ENCODE measurements at regions not wholly inside any gene's neighbourhood (a gene's known extent, or its start where the extent isn't known, plus 50 kb on each side); places are given as distances from the start of the nearest gene placed in this dataset.

DNA sequence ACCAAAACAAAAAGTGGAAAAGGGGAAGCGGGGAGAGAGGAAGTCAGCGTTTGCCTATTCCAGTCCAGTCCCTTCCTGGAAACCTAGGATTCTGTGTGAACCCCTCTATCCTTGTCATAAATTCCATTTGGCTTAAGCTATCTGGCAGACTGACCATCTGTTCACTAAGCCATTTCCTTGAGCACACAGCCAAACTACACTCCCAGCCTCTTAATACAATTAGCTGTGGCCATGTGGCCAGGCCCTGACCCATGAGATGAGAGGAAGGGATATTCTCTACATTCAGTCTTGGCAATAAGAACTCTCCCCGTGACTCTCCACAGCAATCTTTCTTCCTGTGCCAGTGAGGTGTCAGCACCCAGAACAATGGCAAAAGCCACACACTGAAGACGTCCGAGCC, 424.8 kb downstream of the TLE1 start:
- no peak for DNase-seq (ENCODE audit: low spot score)
- in situ Hi-C loops (cut with MboI; ENCODE audit: low sequenced_read_pairs, unreplicated experiment) = no loop called here
- no peak for TF ChIP-seq CTCF (IDR thresholded peaks at IDR 0.05; ENCODE audit: borderline replicate concordance, control extremely low read depth, extremely low read depth, insufficient read depth, missing control alignments)

DNA sequence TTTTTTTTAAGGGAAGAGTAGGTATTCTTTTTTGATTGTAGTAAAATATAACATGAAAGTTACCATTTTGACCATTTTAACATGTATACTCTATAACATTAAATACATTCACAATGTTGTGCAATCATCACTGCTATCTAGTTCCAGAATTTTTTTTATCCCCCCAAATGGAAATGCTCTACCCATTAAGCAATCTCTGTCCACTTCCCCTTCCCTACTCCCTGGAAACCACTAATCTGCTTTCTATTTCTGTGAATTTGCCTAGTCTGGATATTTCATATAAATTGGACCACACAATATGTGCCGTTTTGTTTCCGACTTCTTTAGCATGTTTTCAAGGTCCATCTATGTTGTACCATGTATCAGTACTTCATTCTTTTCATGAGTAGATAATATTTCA, 429.5 kb downstream of the TLE1 start:
- no peak for TF ChIP-seq CTCF (IDR thresholded peaks at IDR 0.05; ENCODE audit: borderline replicate concordance, control extremely low read depth, extremely low read depth, insufficient read depth, missing control alignments)
- DNase-seq (ENCODE audit: low spot score) = no peak
- in situ Hi-C loops (cut with MboI; ENCODE audit: low sequenced_read_pairs, unreplicated experiment) = no loop called here

DNA sequence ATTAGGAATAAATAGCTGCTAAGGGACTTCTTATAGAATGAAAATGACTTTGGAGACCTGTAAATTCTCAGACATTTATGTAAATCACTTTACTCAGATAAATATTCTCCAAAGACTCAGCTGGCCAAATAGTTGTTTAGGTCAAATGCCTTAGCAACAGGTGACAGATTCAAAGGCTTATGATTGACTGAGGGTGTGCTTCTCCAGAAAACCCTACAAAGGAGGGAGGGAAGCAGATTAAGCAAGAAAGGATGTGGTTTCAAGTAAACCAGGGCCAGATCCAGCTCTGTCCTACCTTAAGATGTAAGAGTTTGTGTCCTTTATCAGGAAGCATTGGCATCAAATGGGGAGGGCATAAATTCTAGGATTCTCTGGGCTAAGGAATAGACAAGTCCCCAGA, 433.0 kb downstream of the TLE1 start:
- in situ Hi-C loops (cut with MboI; ENCODE audit: low sequenced_read_pairs, unreplicated experiment) = no loop called here
- DNase-seq (ENCODE audit: low spot score) = no peak
- TF ChIP-seq CTCF (IDR thresholded peaks at IDR 0.05; ENCODE audit: borderline replicate concordance, control extremely low read depth, extremely low read depth, insufficient read depth, missing control alignments) = no peak

DNA sequence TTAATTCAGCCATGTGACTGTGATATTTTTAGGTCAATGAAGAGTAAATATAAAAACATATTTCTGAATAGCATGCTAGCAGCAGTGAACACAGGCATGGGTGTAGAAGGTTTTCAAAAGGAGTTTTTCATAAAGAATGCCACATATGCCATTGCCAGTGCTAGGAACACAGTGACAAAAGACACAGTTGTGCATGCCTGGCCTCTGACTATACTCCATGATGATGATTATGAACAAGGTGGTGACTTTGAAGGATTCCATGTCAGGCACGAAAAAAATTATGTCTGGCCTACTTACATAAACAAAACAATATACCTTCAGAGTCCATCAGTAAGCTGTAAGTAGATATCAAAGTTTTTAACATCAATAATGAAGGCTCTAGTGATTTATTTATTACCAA, 438.7 kb downstream of the TLE1 start:
- in situ Hi-C loops (cut with MboI; ENCODE audit: low sequenced_read_pairs, unreplicated experiment) = no loop called here
- TF ChIP-seq CTCF (IDR thresholded peaks at IDR 0.05; ENCODE audit: borderline replicate concordance, control extremely low read depth, extremely low read depth, insufficient read depth, missing control alignments) = no peak
- no peak for DNase-seq (ENCODE audit: low spot score)

DNA sequence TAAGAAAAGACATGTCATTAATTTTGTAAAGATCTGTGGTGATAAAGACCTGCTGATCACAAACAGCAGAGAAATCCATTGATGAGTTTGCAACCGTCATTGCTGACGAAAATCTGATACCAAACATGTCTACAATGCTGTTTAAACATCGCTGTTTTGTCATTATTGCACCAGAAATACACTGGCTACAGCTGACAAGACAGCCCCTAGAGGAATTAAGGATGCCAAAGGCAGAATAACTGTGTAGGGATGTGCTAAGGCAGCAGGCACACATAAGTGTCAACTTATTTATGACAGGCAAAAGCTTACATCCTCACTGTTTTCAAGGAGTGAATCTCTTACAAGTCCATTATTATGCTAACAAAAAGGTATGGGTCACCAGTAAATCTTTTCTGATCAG, 439.3 kb downstream of the TLE1 start:
- no peak for DNase-seq (ENCODE audit: low spot score)
- TF ChIP-seq CTCF (IDR thresholded peaks at IDR 0.05; ENCODE audit: borderline replicate concordance, control extremely low read depth, extremely low read depth, insufficient read depth, missing control alignments) = no peak
- in situ Hi-C loops (cut with MboI; ENCODE audit: low sequenced_read_pairs, unreplicated experiment) = no loop called here

DNA sequence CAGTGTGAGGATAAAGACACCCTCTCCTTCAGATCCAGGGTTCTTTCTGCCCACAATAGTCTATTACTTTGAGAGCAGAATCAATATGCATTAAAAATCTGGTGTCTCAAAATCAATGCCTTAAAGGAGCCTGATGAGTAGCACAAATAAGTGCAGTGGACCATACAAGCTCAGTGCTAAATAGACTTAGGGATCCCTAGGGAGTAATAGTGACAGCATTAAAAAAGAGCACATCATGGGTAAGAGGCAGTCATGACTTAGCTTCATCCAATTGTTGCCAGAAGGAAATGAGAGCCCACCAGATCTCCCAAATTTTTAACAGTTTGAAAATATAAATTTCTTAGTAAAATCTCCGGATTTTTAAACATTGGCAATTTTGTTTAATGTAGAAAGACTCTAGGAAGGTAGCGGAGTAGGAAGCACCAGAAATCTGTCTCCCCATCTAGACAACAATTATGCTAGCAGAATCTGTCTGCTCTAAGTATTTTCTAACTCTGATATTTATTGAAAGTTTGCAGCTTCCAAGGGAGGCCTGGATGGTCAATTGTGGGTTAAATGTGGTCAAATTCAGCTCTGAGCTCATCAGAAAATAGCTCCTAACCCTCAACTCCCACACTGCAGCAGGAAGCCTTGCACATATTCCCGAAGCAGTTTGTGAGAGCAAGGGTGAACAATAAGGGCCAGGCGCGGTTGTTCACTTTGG, 443.9 kb downstream of the TLE1 start:
- no peak for DNase-seq (ENCODE audit: low spot score)
- TF ChIP-seq CTCF (IDR thresholded peaks at IDR 0.05; ENCODE audit: borderline replicate concordance, control extremely low read depth, extremely low read depth, insufficient read depth, missing control alignments) = no peak
- in situ Hi-C loops (cut with MboI; ENCODE audit: low sequenced_read_pairs, unreplicated experiment) = no loop called here

Measured in GM13976 (cell line).